Suprapubic skin (tissue), 3 donors: ENCODE measurements at regions not wholly inside any gene's neighbourhood (a gene's known extent, or its start where the extent isn't known, plus 50 kb on each side); places are given as distances from the start of the nearest gene placed in this dataset.

Source experiments
- POLR2AphosphoS5 ChIP-seq, 3 donors: sonication (generic); formaldehyde crosslinking; IDR thresholded peaks; one replicate each; pipeline ENCODE4 v1.6.1; 2017; ENCODE audit warnings: antibody characterized with exemption in 3 of 3
- TF ChIP-seq, protein P1 (sequence below), 2 donors: fragments of 200-600 bp in 1 of 2; fragments of 450-650 bp in 1 of 2; sonication (generic) in 1 of 2; IDR thresholded peaks; one replicate each; pipeline ENCODE4 v1.5.1; 2016 to 2019; ENCODE audit warnings: antibody characterized with exemption in 2 of 2, mild to moderate bottlenecking in 1 of 2, moderate library complexity in 1 of 2

DNA sequence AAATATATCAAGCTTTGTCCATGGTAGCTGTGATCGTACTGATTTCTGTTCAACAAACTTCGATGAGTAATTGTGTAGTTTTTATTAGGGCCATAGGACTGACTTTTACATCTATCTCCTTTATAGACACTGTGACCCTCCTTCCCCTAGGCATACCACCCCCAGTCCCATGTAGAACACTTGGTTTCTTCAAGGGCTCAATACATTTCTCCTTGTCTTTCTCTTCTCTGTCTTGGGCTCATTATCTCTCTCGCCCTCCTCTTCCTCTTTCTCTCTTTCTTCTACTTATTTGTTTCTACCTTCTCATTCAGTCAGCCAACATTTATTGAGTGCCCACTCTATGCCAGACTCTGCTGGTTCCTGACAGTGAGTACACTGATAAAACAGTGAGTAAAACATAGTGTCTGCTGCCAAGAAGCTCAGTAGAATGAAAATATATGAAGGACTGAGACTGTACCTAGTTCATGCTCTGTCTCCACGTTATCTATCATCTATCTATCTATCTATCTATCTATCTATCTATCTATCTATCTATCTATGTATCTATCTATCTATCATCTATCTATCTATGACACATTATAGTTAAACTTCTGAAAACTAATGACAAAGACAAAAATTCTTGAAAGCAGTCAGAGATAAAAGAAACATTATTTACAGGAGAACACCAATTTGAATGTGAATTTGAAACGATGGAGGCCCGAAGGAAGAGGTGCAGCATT, 122.8 kb downstream of the RBMX2 start:
- TF ChIP-seq POLR2AphosphoS5 (IDR thresholded peaks at IDR 0.05) = no peak
- TF ChIP-seq, protein P1, sequence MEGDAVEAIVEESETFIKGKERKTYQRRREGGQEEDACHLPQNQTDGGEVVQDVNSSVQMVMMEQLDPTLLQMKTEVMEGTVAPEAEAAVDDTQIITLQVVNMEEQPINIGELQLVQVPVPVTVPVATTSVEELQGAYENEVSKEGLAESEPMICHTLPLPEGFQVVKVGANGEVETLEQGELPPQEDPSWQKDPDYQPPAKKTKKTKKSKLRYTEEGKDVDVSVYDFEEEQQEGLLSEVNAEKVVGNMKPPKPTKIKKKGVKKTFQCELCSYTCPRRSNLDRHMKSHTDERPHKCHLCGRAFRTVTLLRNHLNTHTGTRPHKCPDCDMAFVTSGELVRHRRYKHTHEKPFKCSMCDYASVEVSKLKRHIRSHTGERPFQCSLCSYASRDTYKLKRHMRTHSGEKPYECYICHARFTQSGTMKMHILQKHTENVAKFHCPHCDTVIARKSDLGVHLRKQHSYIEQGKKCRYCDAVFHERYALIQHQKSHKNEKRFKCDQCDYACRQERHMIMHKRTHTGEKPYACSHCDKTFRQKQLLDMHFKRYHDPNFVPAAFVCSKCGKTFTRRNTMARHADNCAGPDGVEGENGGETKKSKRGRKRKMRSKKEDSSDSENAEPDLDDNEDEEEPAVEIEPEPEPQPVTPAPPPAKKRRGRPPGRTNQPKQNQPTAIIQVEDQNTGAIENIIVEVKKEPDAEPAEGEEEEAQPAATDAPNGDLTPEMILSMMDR (IDR thresholded peaks at IDR 0.05) = no peak
